Erythroblast (primary cell): ENCODE measurements at regions not wholly inside any gene's neighbourhood (a gene's known extent, or its start where the extent isn't known, plus 50 kb on each side); places are given as distances from the start of the nearest gene placed in this dataset.
"Not testable (repeated sequence)": the region's sequence is repeated elsewhere in the genome, so short reads cannot be mapped to it uniquely, and the experiment has no call there.

ENCODE experiments used
- GATA1 ChIP-seq: IDR thresholded peaks from 2 replicates; pipeline ENCODE4 v1.6.1; 2011; ENCODE audit warnings: low read depth, mild to moderate bottlenecking, control low read depth, low read length, moderate library complexity
- POLR2A ChIP-seq: IDR thresholded peaks from 2 replicates; pipeline ENCODE4 v1.6.1; 2011; ENCODE audit warnings: mild to moderate bottlenecking, low read length

DNA sequence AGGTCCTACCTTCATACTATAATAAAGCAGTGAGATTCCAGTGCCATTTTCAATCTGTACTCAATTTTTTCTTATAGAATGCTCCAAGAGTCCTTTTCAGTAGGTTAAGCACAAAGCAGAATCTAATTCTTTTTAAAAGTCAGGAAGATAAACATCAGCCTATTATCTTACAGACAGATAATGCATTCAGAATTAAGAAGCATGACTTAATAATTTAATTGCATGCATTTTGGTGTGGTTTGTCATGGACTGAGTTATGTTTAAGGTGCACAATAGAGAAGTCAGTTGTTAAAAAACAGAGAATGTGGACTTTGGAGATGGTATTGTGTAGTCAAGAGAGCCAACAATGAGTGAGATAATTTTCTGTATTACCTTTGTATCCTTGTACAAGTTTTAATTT lies 1656.3 kb upstream of the LRRTM3 start:
- TF ChIP-seq POLR2A, GATA1: not testable (repeated sequence)
